GM12878 (cell line): ENCODE measurements at regions not wholly inside any gene's neighbourhood (a gene's known extent, or its start where the extent isn't known, plus 50 kb on each side); places are given as distances from the start of the nearest gene placed in this dataset.

Source experiments
- ATAC-seq: fragments of 200-7000 bp; cut with Tn5 transposase; 3 replicates; pipeline ENCODE4 v1.9.1; 2020; ENCODE audit warnings: mild to moderate bottlenecking, moderate library complexity
- BruUV-seq: library from RNA; stranded (reverse); fragments of 400-500 nt; replicated peaks from 2 replicates; lab custom pipeline; 2021; lab: Mats Ljungman, UMichigan
- CTCF ChIA-PET: fragments of 300-600 bp; sonication (Branson Sonifier 250); formaldehyde crosslinking; extraction: SDS; loops from one replicate; lab custom pipeline; 2021; ENCODE audit warnings: inconsistent platforms; lab: Yijun Ruan, JAX
- POLR2A ChIA-PET: fragments of 350-600 bp; formaldehyde crosslinking; extraction: SDS; loops from one replicate; lab custom pipeline; 2021; ENCODE audit warnings: inconsistent platforms; lab: Charles Lee
- RAD21 ChIA-PET: fragments of 300-600 bp; sonication (Branson Sonifier 250); formaldehyde crosslinking; loops from one replicate; lab custom pipeline; 2023; ENCODE audit warnings: antibody characterized with exemption; ENCODE audit not compliant: unreplicated experiment; lab: Charles Lee
- SMC1A ChIA-PET: fragments of 300-600 bp; sonication (Branson Sonifier 250); formaldehyde crosslinking; loops from one replicate; lab custom pipeline; 2023; ENCODE audit not compliant: unreplicated experiment, uncharacterized antibody; lab: Charles Lee
- DNase-seq: peaks from one replicate; pipeline ENCODE4 v3.0.0-alpha.2; 2011; ENCODE audit warnings: low read depth, low spot score
- FAIRE-seq: peaks from 3 replicates; lab custom pipeline; 2011; peaks lifted over from hg19 to GRCh38; lab: Jason Lieb, UNC
- H2AFZ ChIP-seq: 2 replicates; pipeline ENCODE4 v1.6.0; 2011; ENCODE audit warnings: low read depth, low read length, control low read depth; ENCODE audit not compliant: control insufficient read depth
- H3K27ac ChIP-seq: 2 replicates; pipeline ENCODE4 v1.5.1; 2011; ENCODE audit warnings: control low read depth; ENCODE audit not compliant: control insufficient read depth, insufficient read depth
- H3K27me3 ChIP-seq, 2 experiments: replicated peaks in 1 of 2; 2 replicates each; pipeline versions ENCODE4 v1.6.0 to v1.6.1; 2011; ENCODE audit warnings: low read length in 1 of 2; ENCODE audit not compliant: control insufficient read depth in 2 of 2, insufficient read depth in 2 of 2
- H3K36me3 ChIP-seq, 2 experiments: 2 replicates each; pipeline ENCODE4 v1.5.1; 2011; ENCODE audit warnings: low read length in 1 of 2; ENCODE audit not compliant: control insufficient read depth in 2 of 2, insufficient read depth in 2 of 2
- H3K4me1 ChIP-seq: 2 replicates; pipeline ENCODE4 v1.6.1; 2011; ENCODE audit warnings: mild to moderate bottlenecking, low read length, moderate library complexity, mixed read lengths; ENCODE audit not compliant: control insufficient read depth, insufficient read depth
- H3K4me2 ChIP-seq: 2 replicates; pipeline ENCODE4 v1.6.0; 2011; ENCODE audit warnings: control low read depth; ENCODE audit not compliant: control insufficient read depth, insufficient read depth
- H3K4me3 ChIP-seq: fragments of 200-600 bp; sonication (generic); 2 replicates; pipeline ENCODE4 v1.5.1; 2016
- H3K79me2 ChIP-seq: 2 replicates; pipeline ENCODE4 v1.6.0; 2011; ENCODE audit warnings: low read length; ENCODE audit not compliant: control insufficient read depth, insufficient read depth
- H3K9ac ChIP-seq: 2 replicates; pipeline ENCODE4 v1.8.0; 2011; ENCODE audit warnings: low read length, control low read depth, mixed read lengths; ENCODE audit not compliant: control insufficient read depth, insufficient read depth
- H3K9me3 ChIP-seq: replicated peaks from 3 replicates; pipeline ENCODE4 v1.5.1; 2011; ENCODE audit warnings: mild to moderate bottlenecking, low read length; ENCODE audit not compliant: control insufficient read depth, insufficient read depth
- H4K20me1 ChIP-seq: 2 replicates; pipeline ENCODE4 v1.6.0; 2011; ENCODE audit not compliant: control insufficient read depth, insufficient read depth
- ASH2L ChIP-seq: fragments of 300-600, 200-600 bp; sonication (generic); IDR thresholded peaks from 2 replicates; pipeline ENCODE4 v1.6.1; 2017; ENCODE audit warnings: low read depth, mild to moderate bottlenecking, borderline replicate concordance
- REST ChIP-seq: IDR thresholded peaks from 2 replicates; pipeline ENCODE4 v1.6.1; 2012; ENCODE audit warnings: mild to moderate bottlenecking, low read depth, low read length
- ZNF592 ChIP-seq: fragments of 450-650 bp; IDR thresholded peaks from 2 replicates; pipeline ENCODE4 v1.6.1; 2017; ENCODE audit warnings: mild to moderate bottlenecking, moderate library complexity
- ZSCAN29 ChIP-seq: fragments of 450-650 bp; IDR thresholded peaks from 2 replicates; pipeline ENCODE4 v1.6.1; 2017; ENCODE audit warnings: mild to moderate bottlenecking, moderate library complexity
- in situ Hi-C: fragments of 300-500 bp; cut with MboI; formaldehyde crosslinking; loops from 9 replicates; pipeline ENCODE4 v1.14.3; 2018; ENCODE audit warnings: mixed read lengths
- intact Hi-C: fragments of 100-400 bp; cut with micrococcal nuclease; formaldehyde crosslinking; loops from one replicate; pipeline ENCODE4 v1.14.2; 2022; ENCODE audit not compliant: unreplicated experiment

- no peaks in the 10 kb centered on the region for H4K20me1 ChIP-seq
- H3K4me3 ChIP-seq: no peak overlapping the region
- intact Hi-C loops: no loop called here
- H3K4me1 ChIP-seq: no peaks in the 10 kb centered on the region
- POLR2A ChIA-PET: no interaction called here
- SMC1A ChIA-PET: no interaction called here
- no peak overlapping the region for H3K9ac ChIP-seq
- CTCF ChIA-PET: no interaction called here
- no peaks in the 10 kb centered on the region for H3K36me3 ChIP-seq
- no peak overlapping the region for H2AFZ ChIP-seq
- in situ Hi-C loops: no loop called here
- no peak overlapping the region for H3K27ac ChIP-seq
- FAIRE-seq (no peak), ATAC-seq (no peak)
- H3K79me2 ChIP-seq: no peaks in the 10 kb centered on the region
- no peak for TF ChIP-seq REST
- TF ChIP-seq ZNF592: no peak
- TF ChIP-seq ZSCAN29: no peak
- TF ChIP-seq ASH2L: no peak
- TF ChIP-seq, all 136 proteins: peak for 0
- RAD21 ChIA-PET: no interaction called here
- Histone ChIP-seq H3K4me2 (no peak overlapping the region), H3K27me3 (no peaks in the 10 kb centered on the region), H3K9me3 (no peaks in the 10 kb centered on the region)
- no peak for DNase-seq
- no TSS peak for BruUV-seq
These were observed 123.2 kb upstream of the IRAK1BP1 start for GRCh38 chr6:78744144-78744543.
